ENCODE measurements at regions not wholly inside any gene's neighbourhood (a gene's known extent, or its start where the extent isn't known, plus 50 kb on each side); places are given as distances from the start of the nearest gene placed in this dataset.

DNA sequence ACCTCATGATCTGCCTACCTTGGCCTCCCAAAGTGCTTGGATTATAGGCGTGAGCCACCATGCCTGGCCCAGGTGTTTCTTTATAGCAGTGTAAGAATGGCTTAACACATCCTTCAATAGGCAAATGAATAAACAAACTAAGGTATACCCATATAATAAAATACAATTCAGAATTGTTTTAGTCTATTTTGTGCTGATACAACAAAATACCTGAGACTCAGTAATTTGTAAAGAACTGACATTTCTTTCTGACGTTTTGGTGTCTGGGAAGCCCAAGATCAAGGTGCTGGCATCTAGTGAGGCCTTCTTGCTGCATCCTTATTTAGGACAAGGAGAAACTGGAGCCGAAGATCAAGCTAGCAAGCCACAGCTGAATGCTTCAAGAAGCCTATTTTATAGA, 1372.1 kb upstream of the DDX18 start:
- TF ChIP-seq CBX8 (IDR thresholded peaks at IDR 0.05; ENCODE audit: borderline replicate concordance, low read depth, low read length) (no peak), SIN3A (conservative IDR thresholded peaks at IDR 0.05 in 1 of 2, IDR thresholded peaks at IDR 0.05 in 1 of 2; ENCODE audit: low read depth in 1 of 2, low read length in 2 of 2) (no peak), EZH2 (IDR thresholded peaks at IDR 0.05; ENCODE audit: low read depth, low read length, severe bottlenecking) (no peak), YY1 (IDR thresholded peaks at IDR 0.05; ENCODE audit: low read depth, low read length) (no peak)
- TF ChIP-seq, protein P1, sequence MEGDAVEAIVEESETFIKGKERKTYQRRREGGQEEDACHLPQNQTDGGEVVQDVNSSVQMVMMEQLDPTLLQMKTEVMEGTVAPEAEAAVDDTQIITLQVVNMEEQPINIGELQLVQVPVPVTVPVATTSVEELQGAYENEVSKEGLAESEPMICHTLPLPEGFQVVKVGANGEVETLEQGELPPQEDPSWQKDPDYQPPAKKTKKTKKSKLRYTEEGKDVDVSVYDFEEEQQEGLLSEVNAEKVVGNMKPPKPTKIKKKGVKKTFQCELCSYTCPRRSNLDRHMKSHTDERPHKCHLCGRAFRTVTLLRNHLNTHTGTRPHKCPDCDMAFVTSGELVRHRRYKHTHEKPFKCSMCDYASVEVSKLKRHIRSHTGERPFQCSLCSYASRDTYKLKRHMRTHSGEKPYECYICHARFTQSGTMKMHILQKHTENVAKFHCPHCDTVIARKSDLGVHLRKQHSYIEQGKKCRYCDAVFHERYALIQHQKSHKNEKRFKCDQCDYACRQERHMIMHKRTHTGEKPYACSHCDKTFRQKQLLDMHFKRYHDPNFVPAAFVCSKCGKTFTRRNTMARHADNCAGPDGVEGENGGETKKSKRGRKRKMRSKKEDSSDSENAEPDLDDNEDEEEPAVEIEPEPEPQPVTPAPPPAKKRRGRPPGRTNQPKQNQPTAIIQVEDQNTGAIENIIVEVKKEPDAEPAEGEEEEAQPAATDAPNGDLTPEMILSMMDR (IDR thresholded peaks at IDR 0.05; ENCODE audit: control extremely low read depth in 1 of 3, insufficient read depth in 1 of 3, low read depth in 1 of 3, low read length in 3 of 3): no peak

All from H1 (cell line).